ENCODE measurements at regions not wholly inside any gene's neighbourhood (a gene's known extent, or its start where the extent isn't known, plus 50 kb on each side); places are given as distances from the start of the nearest gene placed in this dataset.

DNA sequence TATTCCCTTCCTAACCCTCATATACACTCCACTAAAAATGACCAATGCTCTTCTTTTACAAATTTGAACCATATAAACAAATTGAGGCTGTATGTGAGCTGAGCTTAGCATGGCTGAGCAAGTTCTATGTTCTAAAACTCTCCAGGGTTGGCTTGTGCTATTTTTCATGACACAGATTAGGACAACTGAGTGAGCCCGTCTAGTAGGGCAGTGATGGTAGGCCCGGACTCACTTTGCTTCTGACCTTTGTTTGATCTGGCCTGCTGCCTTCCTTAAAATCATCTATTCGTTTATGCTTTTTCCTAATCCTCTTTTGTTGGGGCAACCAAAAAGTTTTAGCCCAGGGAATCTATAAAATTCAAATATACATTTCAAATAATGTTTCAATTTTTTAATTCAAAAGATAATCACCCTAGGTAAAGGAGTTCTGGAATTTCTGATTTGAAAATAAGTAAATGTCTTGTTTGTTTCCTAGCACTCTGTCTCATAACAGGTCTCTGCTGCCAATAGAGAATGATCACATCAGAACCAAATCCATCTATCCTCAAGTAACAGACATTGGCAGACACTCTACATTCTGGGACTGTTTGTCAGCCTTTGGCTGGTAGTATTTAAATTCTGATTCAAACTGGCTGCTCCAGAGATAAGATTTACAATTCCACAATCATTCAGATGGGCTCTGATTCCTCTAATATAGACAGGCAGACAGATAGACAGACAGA, 217.0 kb upstream of the TARS1 start:
- Mint-ChIP-seq H3K4me3 (no peak overlapping the region), H3K36me3 (no peaks in the 10 kb centered on the region), H3K27me3 (peaks cover 0 to 4% (median 0%) of the 10 kb centered on the region in 5 donors), H3K9me3 (peaks cover 0 to 11% (median 2%) of the 10 kb centered on the region in 9 donors), H3K4me1 (no peaks in the 10 kb centered on the region), H3K27ac (no peak overlapping the region)
- DNase-seq (no peak), ATAC-seq (no peak)
- POLR2A ChIA-PET = no interaction called here

DNA sequence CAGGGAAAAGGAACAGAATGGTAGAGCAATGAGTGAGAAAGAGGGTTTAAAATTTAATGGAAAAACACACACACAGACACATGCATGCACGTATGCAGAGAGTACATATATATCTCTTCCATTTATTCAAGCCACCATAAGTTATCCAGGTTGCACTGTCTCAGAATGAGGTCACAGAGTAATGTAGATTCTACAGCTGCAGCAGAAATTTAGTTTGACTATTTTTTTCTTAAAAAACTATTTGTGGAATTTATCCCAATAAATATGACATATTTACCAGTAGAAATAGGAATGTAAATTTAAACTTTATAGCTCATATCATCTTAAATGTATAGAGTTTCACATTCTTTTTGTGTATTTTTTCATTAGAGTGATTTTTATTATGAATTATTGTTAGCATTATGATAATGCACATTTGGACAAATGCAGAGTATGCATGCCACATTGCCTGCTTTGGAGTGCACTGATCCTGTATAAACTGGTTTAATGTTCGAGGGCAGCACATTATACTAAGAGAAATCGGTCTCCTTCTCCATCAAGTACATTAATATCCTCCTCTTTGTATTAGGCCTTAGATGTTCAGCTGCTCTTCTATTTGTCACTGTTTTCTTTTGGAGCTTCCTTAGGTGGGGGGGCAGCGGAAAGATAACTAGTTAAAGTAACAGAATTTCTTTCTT, 216.3 kb upstream of the TARS1 start:
- no peaks in the 10 kb centered on the region for H3K36me3 Mint-ChIP-seq
- H3K4me1 Mint-ChIP-seq = no peaks in the 10 kb centered on the region
- DNase-seq (no peak), ATAC-seq (no peak)
- POLR2A ChIA-PET = no interaction called here
- peaks cover 0 to 11% (median 2%) of the 10 kb centered on the region in 9 donors for H3K9me3 Mint-ChIP-seq
- peaks cover 0 to 4% (median 0%) of the 10 kb centered on the region in 5 donors for H3K27me3 Mint-ChIP-seq
- no peak overlapping the region for H3K27ac Mint-ChIP-seq
- no peak overlapping the region for H3K4me3 Mint-ChIP-seq

DNA sequence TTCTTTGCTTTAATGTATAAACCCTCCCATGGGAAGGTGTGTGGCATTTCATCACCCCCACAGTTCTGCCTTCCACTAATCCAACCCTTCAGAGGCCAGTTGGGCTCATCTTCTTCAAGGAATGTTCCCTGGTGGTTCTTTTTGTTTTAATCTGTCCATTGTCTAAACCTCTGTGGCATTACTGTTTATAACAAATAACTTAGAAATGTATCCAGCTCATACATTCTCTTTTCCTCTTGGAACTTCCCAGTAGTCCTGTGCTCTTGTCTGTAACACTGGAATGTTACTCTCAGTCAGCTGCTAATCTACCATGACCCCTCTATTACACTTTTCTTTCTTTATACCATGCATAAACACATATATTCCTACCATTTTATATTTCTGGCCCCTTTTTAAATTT, 213.5 kb upstream of the TARS1 start:
- Mint-ChIP-seq H3K4me1 (no peaks in the 10 kb centered on the region), H3K27me3 (peaks cover 0 to 4% (median 0%) of the 10 kb centered on the region in 5 donors), H3K9me3 (peaks cover 0 to 11% (median 2%) of the 10 kb centered on the region in 9 donors), H3K4me3 (no peak overlapping the region), H3K27ac (no peak overlapping the region), H3K36me3 (no peaks in the 10 kb centered on the region)
- POLR2A ChIA-PET = no interaction called here
- DNase-seq (no peak), ATAC-seq (no peak)

DNA sequence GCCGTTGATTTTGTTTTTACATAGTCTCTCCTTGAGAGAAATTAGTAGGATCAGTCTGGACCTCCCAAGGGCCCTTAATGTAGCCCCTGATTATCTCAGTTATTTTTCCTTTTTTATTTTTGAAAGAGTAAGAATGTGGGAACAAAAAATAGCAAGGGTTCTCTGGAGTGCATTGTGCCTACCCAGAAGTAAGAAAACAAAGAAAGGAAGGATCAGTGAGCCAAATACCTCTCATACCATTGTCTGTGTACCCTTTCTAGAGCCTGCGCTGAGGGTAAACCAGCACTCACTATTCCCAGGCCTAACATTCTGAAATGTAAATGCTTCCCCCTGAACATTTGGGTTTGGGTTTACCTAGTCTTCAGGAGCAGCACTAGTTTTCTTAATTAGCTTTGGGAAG, 213.0 kb upstream of the TARS1 start:
- Mint-ChIP-seq H3K4me1 (no peaks in the 10 kb centered on the region), H3K36me3 (no peaks in the 10 kb centered on the region), H3K27ac (no peak overlapping the region), H3K4me3 (no peak overlapping the region), H3K9me3 (peaks cover 0 to 11% (median 2%) of the 10 kb centered on the region in 9 donors), H3K27me3 (peaks cover 0 to 4% (median 0%) of the 10 kb centered on the region in 5 donors)
- ATAC-seq (no peak), DNase-seq (no peak)
- POLR2A ChIA-PET = no interaction called here

DNA sequence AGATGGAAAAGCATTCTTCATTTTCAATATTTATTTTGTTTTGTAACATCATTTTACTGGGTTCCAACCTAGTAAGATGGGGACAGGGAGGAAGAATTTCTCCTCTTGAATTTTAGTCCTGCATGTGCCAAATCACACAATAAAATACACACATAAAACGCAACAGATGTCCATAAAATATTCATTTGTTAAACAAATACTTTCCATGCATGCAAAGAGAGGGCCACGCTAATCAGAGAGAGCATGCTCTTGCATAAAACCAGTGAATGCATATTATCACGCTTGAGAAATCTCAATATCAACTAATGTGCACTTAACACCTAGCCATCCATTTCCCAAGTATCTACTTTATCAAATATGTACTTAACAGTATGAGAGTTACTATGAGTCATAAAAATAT, 212.6 kb upstream of the TARS1 start:
- Mint-ChIP-seq H3K27me3 (peaks cover 0 to 4% (median 0%) of the 10 kb centered on the region in 5 donors), H3K27ac (no peak overlapping the region), H3K4me1 (no peaks in the 10 kb centered on the region), H3K9me3 (peaks cover 0 to 11% (median 2%) of the 10 kb centered on the region in 9 donors), H3K36me3 (no peaks in the 10 kb centered on the region), H3K4me3 (no peak overlapping the region)
- POLR2A ChIA-PET = no interaction called here
- ATAC-seq (no peak), DNase-seq (no peak)

DNA sequence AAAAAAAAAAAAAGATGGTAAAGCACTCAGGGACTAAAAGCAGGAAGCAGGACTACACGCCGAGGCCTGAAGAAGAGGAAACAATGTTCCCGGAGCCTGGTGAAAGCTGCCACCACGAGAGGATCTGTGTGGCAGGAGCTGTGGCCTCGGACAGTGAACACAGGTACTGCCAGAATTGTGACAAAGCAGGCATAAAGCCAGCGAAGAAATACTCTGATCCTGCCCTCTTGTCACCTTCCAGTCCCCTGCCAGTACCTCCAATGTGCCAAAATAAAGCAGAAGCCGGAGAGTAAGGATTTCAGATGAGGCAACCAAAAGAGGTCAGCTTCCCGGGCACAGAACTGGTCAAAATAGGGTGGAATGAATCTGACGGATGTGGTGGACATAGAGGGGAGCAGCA, 211.5 kb upstream of the TARS1 start:
- DNase-seq (no peak), ATAC-seq (no peak)
- H3K4me3 Mint-ChIP-seq = no peak overlapping the region
- H3K27me3 Mint-ChIP-seq = peaks cover 0 to 4% (median 0%) of the 10 kb centered on the region in 5 donors
- POLR2A ChIA-PET = no interaction called here
- H3K4me1 Mint-ChIP-seq = no peaks in the 10 kb centered on the region
- H3K36me3 Mint-ChIP-seq = no peaks in the 10 kb centered on the region
- H3K9me3 Mint-ChIP-seq = peaks cover 0 to 11% (median 2%) of the 10 kb centered on the region in 9 donors
- H3K27ac Mint-ChIP-seq = no peak overlapping the region

DNA sequence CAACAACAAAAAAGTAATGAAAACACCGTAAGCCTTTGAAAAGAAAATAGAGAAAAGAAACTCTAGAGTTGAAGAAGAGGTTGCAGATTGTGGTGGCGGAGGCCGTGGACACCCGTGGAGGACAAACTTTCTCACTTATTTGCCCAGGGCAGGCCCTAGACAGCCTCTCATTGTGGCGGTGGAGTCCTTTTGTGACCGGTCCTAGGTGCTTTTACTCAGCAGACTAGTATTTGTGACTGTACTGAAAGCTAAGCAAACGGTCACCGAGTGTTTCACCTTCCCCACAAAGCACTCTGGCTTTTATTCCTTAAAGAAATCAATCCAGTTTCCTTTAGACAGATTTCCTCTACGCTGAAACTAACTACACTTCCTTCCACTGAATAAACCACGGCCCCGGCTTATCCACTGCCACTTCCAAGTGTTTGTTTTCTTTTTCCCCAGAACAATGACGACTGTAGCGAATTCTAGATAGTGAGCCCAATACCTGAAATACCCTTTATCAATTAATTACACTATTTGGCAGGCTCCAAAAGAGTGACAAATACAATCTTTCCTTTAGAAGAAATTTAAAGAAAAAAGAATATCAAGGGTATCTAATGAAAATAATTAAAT, 210.2 kb upstream of the TARS1 start:
- peaks cover 0 to 5% (median 5%) of the 10 kb centered on the region in 4 donors for H3K4me1 Mint-ChIP-seq

DNA sequence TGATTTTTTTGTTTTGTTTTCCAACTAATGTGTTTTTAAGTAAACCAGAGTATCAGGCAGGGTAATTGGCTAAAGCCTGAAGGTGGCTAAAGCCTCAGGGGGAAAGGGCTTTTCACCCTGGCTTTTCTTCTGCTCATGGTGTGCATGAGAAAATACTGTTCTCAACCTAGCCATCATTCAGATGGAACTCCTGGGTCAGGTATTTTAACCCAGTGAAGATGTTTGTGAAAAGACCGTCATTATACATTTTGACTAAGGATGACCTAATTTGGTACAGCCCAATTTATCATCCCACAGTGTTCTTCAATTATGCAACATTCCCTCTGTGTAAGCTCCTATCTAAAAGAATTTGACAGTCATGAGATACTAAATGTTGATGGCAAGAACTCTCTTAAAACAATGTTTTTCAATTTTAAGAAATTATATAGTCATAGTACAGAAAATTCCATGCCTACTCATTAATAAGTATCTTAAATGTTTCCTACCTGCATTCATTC, 209.5 kb upstream of the TARS1 start:
- H3K36me3 Mint-ChIP-seq = no peaks in the 10 kb centered on the region
- DNase-seq = no peak
- H3K27ac Mint-ChIP-seq = no peak overlapping the region
- POLR2A ChIA-PET = no interaction called here
- H3K4me1 Mint-ChIP-seq = peaks cover 2 to 12% (median 11%) of the 10 kb centered on the region in 4 donors
- H3K4me3 Mint-ChIP-seq = no peak overlapping the region
- peaks cover 0 to 2% (median 0%) of the 10 kb centered on the region in 9 donors for H3K9me3 Mint-ChIP-seq
- H3K27me3 Mint-ChIP-seq = peaks cover 0 to 4% (median 0%) of the 10 kb centered on the region in 5 donors
- ATAC-seq = no peak

More for the DNA sequence above, 210.2 kb upstream of the TARS1 start:
- no peaks in the 10 kb centered on the region for H3K36me3 Mint-ChIP-seq
- POLR2A ChIA-PET = no interaction called here
- H3K9me3 Mint-ChIP-seq = peaks cover 0 to 7% (median 2%) of the 10 kb centered on the region in 9 donors
- no peak for DNase-seq
- peaks cover 0 to 4% (median 0%) of the 10 kb centered on the region in 5 donors for H3K27me3 Mint-ChIP-seq
- H3K27ac Mint-ChIP-seq = no peak overlapping the region
- H3K4me3 Mint-ChIP-seq = no peak overlapping the region
- no peak for ATAC-seq

DNA sequence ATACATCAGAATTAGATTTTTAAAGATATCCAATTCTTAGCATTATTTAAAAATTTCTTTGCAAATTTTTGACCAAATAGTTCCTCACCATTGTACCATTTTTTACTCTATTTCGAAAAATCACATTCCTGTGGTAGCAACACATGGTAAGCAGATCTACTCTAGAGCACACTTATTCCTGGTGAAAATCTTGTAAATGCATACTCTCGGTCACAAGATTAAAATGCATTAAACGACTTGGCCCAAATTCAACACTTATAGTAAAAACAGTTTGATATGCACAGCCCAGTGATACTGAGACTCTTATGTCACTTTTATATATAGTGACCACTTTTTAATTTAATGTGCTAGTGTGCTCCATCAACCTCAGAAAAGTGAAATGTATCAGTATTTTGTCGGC, 208.8 kb upstream of the TARS1 start:
- H3K4me1 Mint-ChIP-seq = peaks cover 2 to 16% (median 12%) of the 10 kb centered on the region in 4 donors
- ATAC-seq (no peak), DNase-seq (no peak)
- POLR2A ChIA-PET = no interaction called here
- H3K27ac Mint-ChIP-seq = no peak overlapping the region
- no peak overlapping the region for H3K4me3 Mint-ChIP-seq
- peaks cover 0 to 7% (median 0%) of the 10 kb centered on the region in 5 donors for H3K27me3 Mint-ChIP-seq
- no peaks in the 10 kb centered on the region for H3K36me3 Mint-ChIP-seq
- H3K9me3 Mint-ChIP-seq = no peaks in the 10 kb centered on the region

DNA sequence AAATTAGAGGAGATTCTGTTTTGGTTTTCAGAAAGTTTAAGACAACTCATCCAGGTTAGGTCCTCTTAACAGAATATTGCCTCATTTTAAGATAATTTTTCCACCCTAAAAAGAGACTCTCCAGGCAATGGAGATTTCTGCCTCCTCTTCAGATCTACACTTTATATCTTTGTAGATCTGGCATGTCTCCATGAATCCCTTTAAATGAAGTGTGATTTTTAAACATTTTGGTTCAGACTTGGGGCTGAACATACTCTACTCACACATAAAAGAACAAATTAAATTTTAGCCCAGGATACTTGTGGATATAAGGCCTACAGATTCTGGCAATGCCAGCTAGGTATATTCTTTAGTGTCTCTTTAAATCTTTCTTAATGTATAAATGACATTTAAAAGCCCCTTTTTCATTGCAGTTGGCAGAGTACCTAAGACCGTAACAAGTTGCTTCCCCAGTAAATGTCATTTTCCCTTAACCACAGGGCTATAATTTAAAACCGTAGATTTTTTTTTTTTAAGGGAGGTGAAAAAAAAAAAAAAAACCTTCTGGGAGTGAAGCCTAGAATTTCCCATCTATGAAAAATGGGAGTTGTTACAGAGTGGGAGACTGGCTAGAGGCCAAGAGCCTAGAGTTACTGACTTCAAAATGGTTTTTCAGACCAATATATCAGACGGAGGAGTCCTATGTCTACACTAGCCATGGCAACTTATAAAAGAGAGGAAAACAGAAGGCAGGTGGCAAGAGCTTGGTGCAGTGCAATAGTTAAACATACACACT, 207.8 kb upstream of the TARS1 start:
- POLR2A ChIA-PET = no interaction called here
- peaks cover 2 to 16% (median 12%) of the 10 kb centered on the region in 4 donors for H3K4me1 Mint-ChIP-seq
- no peaks in the 10 kb centered on the region for H3K36me3 Mint-ChIP-seq
- no peaks in the 10 kb centered on the region for H3K9me3 Mint-ChIP-seq
- H3K4me3 Mint-ChIP-seq = no peak overlapping the region
- H3K27me3 Mint-ChIP-seq = peaks cover 0 to 7% (median 0%) of the 10 kb centered on the region in 5 donors
- no peak overlapping the region for H3K27ac Mint-ChIP-seq
- no peak for ATAC-seq
- DNase-seq = no peak

DNA sequence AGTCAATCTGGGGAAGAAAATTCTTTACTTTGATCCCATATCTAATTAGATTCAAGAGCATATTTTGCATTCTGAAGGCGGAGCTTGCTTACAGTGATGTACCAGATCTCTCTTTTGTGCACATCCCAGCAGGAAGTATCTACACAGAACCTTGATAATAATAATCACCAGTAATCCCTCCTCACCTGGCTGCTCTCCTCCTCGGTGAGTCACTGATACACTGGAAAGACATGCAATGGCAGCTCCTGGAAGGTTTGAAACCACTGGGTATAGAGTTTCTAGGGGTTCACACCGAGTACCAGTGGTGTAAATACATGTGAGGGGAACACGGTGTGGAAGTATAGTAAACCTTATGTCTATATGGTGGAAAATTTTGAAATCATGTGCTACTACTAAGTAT, 205.5 kb upstream of the TARS1 start:
- Mint-ChIP-seq H3K4me1 (peaks cover 2 to 16% (median 12%) of the 10 kb centered on the region in 4 donors), H3K27me3 (peaks cover 0 to 10% (median 0%) of the 10 kb centered on the region in 5 donors), H3K36me3 (no peaks in the 10 kb centered on the region), H3K4me3 (peak overlapping the region in 1 of 10 donors; percentile 3), H3K27ac (no peak overlapping the region), H3K9me3 (no peaks in the 10 kb centered on the region)
- DNase-seq (no peak), ATAC-seq (no peak)
- POLR2A ChIA-PET = no interaction called here

DNA sequence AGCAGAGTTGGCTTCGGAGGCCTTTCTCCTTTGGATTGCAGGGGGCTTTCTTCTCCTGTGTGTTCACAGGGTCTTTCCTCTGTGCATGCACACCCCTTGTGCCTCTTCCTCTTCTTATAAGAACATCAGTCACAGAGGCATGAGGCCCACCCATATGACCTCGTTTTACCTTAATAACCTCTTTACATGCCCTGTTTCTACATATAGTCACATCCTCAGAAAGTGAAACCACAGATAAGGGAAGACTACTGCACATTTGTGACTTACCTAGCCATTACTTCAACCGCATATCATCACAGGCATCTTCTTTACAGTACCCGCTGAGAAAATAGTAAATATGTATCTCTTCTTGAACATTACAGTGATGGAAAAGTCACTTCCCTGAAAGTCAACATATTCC, 204.9 kb upstream of the TARS1 start:
- DNase-seq (no peak), ATAC-seq (no peak)
- Mint-ChIP-seq H3K27me3 (peaks cover 0 to 10% (median 0%) of the 10 kb centered on the region in 5 donors), H3K27ac (peak overlapping the region in 1 of 10 donors; percentile 10), H3K36me3 (no peaks in the 10 kb centered on the region), H3K4me1 (peaks cover 2 to 16% (median 12%) of the 10 kb centered on the region in 4 donors), H3K4me3 (peak overlapping the region in 3 of 10 donors; percentile 3 to 21 (median 19)), H3K9me3 (peaks cover 0 to 5% (median 0%) of the 10 kb centered on the region in 9 donors)
- POLR2A ChIA-PET = no interaction called here
